ENCODE measurements at regions not wholly inside any gene's neighbourhood (a gene's known extent, or its start where the extent isn't known, plus 50 kb on each side); places are given as distances from the start of the nearest gene placed in this dataset.

DNA sequence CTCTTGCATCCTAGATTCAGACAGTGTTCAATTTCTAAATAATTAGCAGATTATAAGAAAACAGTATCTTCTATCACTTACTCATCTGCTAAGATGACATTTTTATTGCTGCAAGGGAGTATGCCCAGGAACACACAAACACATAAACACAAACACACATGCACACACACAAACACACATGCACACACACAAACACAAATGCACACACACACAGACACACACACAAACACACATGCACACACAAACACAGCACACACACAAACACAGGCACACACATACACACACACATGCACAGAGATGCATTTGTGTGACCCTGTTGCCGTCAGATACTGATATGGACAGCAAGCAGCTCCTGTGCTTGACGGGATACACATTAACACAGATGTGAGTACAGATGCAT, 612.9 kb downstream of the IRX1 start:
- ChIA-PET POLR2A (no interaction called here), CTCF (no interaction called here)
- Histone ChIP-seq H3K4me1 (ENCODE audit: control insufficient read depth, extremely low read depth, insufficient read depth, low read length) (no peaks in the 10 kb centered on the region), H3K27me3 (ENCODE audit: control insufficient read depth in 2 of 2, insufficient read depth in 2 of 2, low read length in 2 of 2) (no peaks in the 10 kb centered on the region), H2AFZ (ENCODE audit: low read depth, low read length) (no peak overlapping the region), H3K27ac (ENCODE audit: insufficient read depth, low read depth, low read length) (no peak overlapping the region), H3K9ac (replicated peaks; ENCODE audit: extremely low read depth, insufficient read depth, low read length) (no peak overlapping the region), H3K4me3 (replicated peaks in 1 of 3; ENCODE audit: insufficient read depth in 1 of 3, low read depth in 1 of 3, low read length in 3 of 3) (no peak overlapping the region), H3K79me2 (ENCODE audit: control insufficient read depth, insufficient read depth, low read length) (no peaks in the 10 kb centered on the region), H3K36me3 (ENCODE audit: control insufficient read depth in 2 of 2, extremely low read depth in 1 of 2, insufficient read depth in 2 of 2, low read length in 2 of 2) (no peaks in the 10 kb centered on the region), H4K20me1 (replicated peaks; ENCODE audit: control insufficient read depth, extremely low read depth, insufficient read depth, low read length) (no peaks in the 10 kb centered on the region), H3K9me3 (replicated peaks; ENCODE audit: control insufficient read depth, insufficient read depth, low read length) (peaks cover 8% of the 10 kb centered on the region), H3K9me1 (replicated peaks; ENCODE audit: control insufficient read depth, extremely low read depth, insufficient read depth, low read length) (no peaks in the 10 kb centered on the region), H3K4me2 (ENCODE audit: insufficient read depth, low read length) (no peak overlapping the region)
- dilution Hi-C loops (cut with MboI; ENCODE audit: extremely low pct_ligation_motif_present, low sequenced_read_pairs): no loop called here
- no TSS peak for BruUV-seq (replicated peaks)
- FAIRE-seq: no peak
- no peak for DNase-seq (ENCODE audit: low read depth, low spot score)
- intact Hi-C loops (cut with micrococcal nuclease): no loop called here
- TF ChIP-seq, protein P1, sequence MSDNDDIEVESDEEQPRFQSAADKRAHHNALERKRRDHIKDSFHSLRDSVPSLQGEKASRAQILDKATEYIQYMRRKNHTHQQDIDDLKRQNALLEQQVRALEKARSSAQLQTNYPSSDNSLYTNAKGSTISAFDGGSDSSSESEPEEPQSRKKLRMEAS (IDR thresholded peaks at IDR 0.05; ENCODE audit: insufficient read depth, insufficient read length): no peak

DNA sequence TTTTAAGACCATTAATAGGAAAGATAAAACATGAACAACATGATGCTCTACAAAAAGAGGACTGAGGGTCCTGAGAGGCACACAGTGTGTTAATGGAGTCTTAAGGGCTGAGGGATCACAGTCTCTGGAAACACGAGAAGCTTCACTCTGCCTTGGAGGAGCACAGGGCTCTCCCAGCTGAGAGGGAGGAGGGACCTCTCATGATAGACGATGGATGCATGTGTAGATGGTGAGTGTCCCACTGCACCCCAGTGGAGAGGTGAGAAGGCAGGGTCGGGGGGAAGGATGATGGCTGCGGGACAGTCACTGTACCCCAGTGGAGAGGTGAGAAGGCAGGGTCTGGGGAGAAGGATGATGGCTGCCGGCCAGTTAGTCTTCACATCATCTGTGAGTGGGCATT, 613.4 kb downstream of the IRX1 start:
- dilution Hi-C loops (cut with MboI; ENCODE audit: extremely low pct_ligation_motif_present, low sequenced_read_pairs): no loop called here
- FAIRE-seq (no peak), DNase-seq (ENCODE audit: low read depth, low spot score) (no peak)
- no peak overlapping the region for H3K4me2 ChIP-seq (ENCODE audit: insufficient read depth, low read length)
- H3K9me1 ChIP-seq (replicated peaks; ENCODE audit: control insufficient read depth, extremely low read depth, insufficient read depth, low read length): no peaks in the 10 kb centered on the region
- no peak overlapping the region for H3K9ac ChIP-seq (replicated peaks; ENCODE audit: extremely low read depth, insufficient read depth, low read length)
- H3K27ac ChIP-seq (ENCODE audit: insufficient read depth, low read depth, low read length): no peak overlapping the region
- no peaks in the 10 kb centered on the region for H3K4me1 ChIP-seq (ENCODE audit: control insufficient read depth, extremely low read depth, insufficient read depth, low read length)
- H4K20me1 ChIP-seq (replicated peaks; ENCODE audit: control insufficient read depth, extremely low read depth, insufficient read depth, low read length): no peaks in the 10 kb centered on the region
- ChIA-PET CTCF (no interaction called here), POLR2A (no interaction called here)
- no TSS peak for BruUV-seq (replicated peaks)
- no peaks in the 10 kb centered on the region for H3K79me2 ChIP-seq (ENCODE audit: control insufficient read depth, insufficient read depth, low read length)
- no peak overlapping the region for H3K4me3 ChIP-seq (replicated peaks in 1 of 3; ENCODE audit: insufficient read depth in 1 of 3, low read depth in 1 of 3, low read length in 3 of 3)
- H2AFZ ChIP-seq (ENCODE audit: low read depth, low read length): no peak overlapping the region
- H3K36me3 ChIP-seq (ENCODE audit: control insufficient read depth in 2 of 2, extremely low read depth in 1 of 2, insufficient read depth in 2 of 2, low read length in 2 of 2): no peaks in the 10 kb centered on the region
- intact Hi-C loops (cut with micrococcal nuclease): no loop called here
- TF ChIP-seq POLR2A (IDR thresholded peaks at IDR 0.05; ENCODE audit: low read depth, low read length) (no peak), MYC (IDR thresholded peaks at IDR 0.05; ENCODE audit: low read depth, low read length) (no peak), POLR2AphosphoS5 (IDR thresholded peaks at IDR 0.05; ENCODE audit: insufficient read depth, low read depth, low read length) (no peak), EZH2 (IDR thresholded peaks at IDR 0.05; ENCODE audit: borderline replicate concordance, low read depth, low read length, severe bottlenecking) (no peak), GATA2 (IDR thresholded peaks at IDR 0.05; ENCODE audit: insufficient read depth, insufficient read length, low read depth, low read length) (no peak), FOS (IDR thresholded peaks at IDR 0.05; ENCODE audit: borderline replicate concordance, insufficient read depth, low read length) (no peak), JUN (IDR thresholded peaks at IDR 0.05; ENCODE audit: borderline replicate concordance, insufficient read depth, insufficient read length, low read depth) (no peak)
- TF ChIP-seq, protein P2, sequence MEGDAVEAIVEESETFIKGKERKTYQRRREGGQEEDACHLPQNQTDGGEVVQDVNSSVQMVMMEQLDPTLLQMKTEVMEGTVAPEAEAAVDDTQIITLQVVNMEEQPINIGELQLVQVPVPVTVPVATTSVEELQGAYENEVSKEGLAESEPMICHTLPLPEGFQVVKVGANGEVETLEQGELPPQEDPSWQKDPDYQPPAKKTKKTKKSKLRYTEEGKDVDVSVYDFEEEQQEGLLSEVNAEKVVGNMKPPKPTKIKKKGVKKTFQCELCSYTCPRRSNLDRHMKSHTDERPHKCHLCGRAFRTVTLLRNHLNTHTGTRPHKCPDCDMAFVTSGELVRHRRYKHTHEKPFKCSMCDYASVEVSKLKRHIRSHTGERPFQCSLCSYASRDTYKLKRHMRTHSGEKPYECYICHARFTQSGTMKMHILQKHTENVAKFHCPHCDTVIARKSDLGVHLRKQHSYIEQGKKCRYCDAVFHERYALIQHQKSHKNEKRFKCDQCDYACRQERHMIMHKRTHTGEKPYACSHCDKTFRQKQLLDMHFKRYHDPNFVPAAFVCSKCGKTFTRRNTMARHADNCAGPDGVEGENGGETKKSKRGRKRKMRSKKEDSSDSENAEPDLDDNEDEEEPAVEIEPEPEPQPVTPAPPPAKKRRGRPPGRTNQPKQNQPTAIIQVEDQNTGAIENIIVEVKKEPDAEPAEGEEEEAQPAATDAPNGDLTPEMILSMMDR (IDR thresholded peaks at IDR 0.05; ENCODE audit: extremely low read depth in 1 of 2, insufficient read depth in 1 of 2, low read depth in 1 of 2, low read length in 2 of 2): no peak
- TF ChIP-seq, protein P1 (IDR thresholded peaks at IDR 0.05; ENCODE audit: insufficient read depth, insufficient read length): no peak
- H3K9me3 ChIP-seq (replicated peaks; ENCODE audit: control insufficient read depth, insufficient read depth, low read length): peaks cover 8% of the 10 kb centered on the region
- H3K27me3 ChIP-seq (ENCODE audit: control insufficient read depth in 2 of 2, insufficient read depth in 2 of 2, low read length in 2 of 2): no peaks in the 10 kb centered on the region
